ENCODE measurements at regions not wholly inside any gene's neighbourhood (a gene's known extent, or its start where the extent isn't known, plus 50 kb on each side); places are given as distances from the start of the nearest gene placed in this dataset.

DNA sequence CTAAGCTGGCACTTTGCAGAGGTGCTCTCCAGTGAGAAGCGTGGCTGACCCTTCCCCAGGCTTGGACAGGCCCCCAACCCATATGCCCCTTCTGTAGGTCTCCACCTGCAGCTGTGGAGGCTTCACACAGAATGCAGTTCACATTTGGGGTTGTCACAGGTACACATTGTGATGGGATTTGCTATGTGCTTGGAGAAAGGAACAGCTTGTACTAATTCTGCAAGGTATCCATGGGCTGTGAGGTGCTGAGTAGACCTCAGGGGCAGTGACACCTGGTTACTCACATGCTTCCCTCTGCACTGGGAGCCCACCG lies 188.9 kb downstream of the CXCL12 start:
- TF ChIP-seq, protein P1, sequence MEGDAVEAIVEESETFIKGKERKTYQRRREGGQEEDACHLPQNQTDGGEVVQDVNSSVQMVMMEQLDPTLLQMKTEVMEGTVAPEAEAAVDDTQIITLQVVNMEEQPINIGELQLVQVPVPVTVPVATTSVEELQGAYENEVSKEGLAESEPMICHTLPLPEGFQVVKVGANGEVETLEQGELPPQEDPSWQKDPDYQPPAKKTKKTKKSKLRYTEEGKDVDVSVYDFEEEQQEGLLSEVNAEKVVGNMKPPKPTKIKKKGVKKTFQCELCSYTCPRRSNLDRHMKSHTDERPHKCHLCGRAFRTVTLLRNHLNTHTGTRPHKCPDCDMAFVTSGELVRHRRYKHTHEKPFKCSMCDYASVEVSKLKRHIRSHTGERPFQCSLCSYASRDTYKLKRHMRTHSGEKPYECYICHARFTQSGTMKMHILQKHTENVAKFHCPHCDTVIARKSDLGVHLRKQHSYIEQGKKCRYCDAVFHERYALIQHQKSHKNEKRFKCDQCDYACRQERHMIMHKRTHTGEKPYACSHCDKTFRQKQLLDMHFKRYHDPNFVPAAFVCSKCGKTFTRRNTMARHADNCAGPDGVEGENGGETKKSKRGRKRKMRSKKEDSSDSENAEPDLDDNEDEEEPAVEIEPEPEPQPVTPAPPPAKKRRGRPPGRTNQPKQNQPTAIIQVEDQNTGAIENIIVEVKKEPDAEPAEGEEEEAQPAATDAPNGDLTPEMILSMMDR (IDR thresholded peaks at IDR 0.05) = no peak
- no peak for TF ChIP-seq POLR2AphosphoS5 (IDR thresholded peaks at IDR 0.05)
- no peak for TF ChIP-seq POLR2A (IDR thresholded peaks at IDR 0.05)

Measured in gastroesophageal sphincter (tissue), 3 donors.